Retina (tissue), 1 donor: ENCODE measurements at regions not wholly inside any gene's neighbourhood (a gene's known extent, or its start where the extent isn't known, plus 50 kb on each side); places are given as distances from the start of the nearest gene placed in this dataset.
"Not testable (repeated sequence)": the region's sequence is repeated elsewhere in the genome, so short reads cannot be mapped to it uniquely, and the experiment has no call there.

Source experiments
- DNase-seq: peaks from one replicate; pipeline ENCODE4 v3.0.0-alpha.2; 2016

DNA sequence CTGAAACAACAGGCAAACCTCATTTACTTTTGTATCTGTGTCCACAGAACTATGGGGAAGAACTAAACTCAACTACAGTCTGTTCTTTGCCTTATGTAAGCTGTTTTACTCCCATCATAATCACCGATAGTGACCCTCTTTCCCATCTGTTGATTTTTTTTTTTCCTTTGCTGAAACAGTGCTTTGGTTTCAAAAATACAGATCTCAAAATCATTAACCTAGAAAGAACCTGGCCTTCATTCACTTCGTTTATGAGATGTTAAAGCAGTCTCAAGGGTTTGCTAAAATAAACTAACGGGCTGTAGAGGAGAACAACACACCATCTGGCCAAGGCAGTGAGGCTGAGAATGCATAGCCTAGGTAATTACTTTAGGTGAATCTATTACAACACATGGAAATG, 706.6 kb upstream of the ZNF608 start:
- no peak for DNase-seq

- no peak for DNase-seq
Observed at GRCh38 chr5:125455041-125455440, 708.6 kb upstream of the ZNF608 start.

GRCh38 chr5:125456005-125456404, 709.6 kb upstream of the ZNF608 start:
- DNase-seq = not testable (repeated sequence)

GRCh38 chr5:125457617-125458016, 711.2 kb upstream of the ZNF608 start:
- no peak for DNase-seq

DNA sequence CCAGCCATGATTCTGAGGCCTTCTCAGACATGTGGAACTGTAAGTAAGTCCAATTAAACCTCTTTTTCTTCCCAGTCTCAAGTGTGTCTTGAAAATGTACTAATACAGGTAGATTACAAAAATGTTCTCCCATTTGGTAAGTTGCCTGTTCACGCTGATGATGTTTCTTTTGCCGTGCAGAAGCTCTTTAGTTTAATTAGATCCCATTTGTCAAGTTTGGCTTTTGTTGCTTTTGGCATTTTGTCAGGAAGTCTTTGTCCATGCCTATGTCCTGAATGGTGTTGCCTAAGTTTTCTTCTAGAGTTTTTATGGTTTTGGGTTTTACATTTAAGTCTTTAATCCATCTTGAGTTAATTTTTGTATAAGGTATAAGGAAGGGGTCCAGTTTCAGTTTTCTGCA, 712.5 kb upstream of the ZNF608 start:
- not testable (repeated sequence) for DNase-seq

DNA sequence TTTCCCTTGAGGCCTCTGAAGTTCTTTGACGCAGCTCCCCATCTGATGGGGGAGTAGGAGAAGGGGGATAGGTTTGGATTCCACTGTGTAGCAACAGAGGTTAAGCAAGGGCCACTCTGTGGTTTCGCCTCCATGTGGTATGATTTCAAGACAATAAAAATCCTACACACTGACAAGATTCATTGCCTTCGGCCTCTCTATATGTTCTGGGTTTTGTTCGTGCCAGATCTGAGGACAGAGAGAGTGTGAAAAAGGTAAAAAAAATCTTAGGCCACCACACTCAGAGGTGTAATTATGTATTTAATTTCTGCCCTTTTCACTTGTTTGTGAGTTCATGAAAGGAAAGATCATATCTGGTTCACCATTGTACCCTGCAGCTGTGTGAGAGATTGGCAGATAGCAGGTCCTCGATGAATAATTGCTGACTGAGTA, 715.2 kb upstream of the ZNF608 start:
- DNase-seq = no peak

DNA sequence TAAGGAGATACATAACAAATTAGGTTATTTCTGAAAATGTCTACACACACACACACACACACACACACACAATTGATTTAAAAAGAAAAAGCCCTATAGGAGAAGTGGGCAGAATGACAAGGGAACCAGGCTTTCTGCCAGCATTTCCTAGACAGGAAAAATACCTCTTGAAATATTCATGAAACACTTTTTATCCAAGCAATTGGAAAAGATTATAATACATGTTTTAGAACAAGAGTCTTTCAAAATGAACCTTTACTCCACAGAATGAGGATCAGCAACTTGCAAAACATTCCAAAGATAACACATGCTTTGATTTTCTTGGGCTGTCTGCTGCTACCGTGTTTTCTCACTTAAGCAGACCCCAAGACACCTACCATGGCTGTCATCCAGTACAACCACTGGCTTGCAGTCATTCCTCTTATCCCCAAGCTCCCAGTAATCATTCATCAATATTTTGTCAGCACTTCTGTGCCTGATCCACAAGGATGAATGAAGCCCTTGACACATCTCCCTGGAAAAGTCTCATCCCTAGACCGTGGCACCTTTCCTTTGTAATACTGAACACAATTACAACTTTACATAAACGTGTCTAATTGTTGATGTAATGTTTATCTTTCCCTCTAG, 717.1 kb upstream of the ZNF608 start:
- DNase-seq = no peak

GRCh38 chr5:125464847-125465432, 718.5 kb upstream of the ZNF608 start:
- no peak for DNase-seq

DNA sequence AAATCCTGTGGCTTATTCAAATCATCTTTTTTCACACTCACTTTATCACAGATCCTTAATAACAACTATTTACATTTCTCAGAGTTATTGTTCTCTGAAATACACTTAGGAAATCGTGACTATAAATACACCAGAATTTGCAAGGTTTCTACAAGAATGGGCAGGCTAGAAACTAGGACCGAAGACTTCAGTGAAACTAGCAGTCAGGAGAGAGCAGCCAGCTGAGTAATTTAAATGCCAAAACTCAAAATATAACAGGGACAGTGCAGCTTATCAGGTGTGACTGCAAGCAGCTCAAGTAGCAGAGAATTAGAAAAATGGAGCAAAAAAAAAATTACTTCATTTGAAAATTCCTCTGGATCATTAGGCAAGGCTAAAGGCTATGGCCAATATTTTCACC, 719.3 kb upstream of the ZNF608 start:
- no peak for DNase-seq

DNA sequence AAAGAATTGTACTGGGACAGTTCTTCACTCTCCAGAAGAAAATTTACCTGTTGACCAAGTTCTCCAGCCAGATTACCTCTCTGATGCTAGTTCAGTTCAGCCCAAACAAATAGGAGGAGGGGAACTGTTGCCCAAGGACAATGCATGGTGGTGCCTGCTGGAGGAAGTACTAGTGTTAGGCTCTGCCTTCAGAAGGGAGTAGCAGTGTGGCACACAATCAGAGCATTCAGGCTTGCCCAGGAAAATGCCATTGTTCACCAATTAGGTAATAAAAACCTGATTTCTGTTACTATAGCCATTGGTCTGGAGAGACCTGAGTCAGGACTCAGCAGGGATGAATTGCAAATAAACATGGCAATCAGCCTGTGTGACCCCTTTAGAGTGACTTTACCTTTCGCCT, 720.8 kb upstream of the ZNF608 start:
- no peak for DNase-seq

GRCh38 chr5:125470280-125470902, 724.0 kb upstream of the ZNF608 start:
- no peak for DNase-seq

DNA sequence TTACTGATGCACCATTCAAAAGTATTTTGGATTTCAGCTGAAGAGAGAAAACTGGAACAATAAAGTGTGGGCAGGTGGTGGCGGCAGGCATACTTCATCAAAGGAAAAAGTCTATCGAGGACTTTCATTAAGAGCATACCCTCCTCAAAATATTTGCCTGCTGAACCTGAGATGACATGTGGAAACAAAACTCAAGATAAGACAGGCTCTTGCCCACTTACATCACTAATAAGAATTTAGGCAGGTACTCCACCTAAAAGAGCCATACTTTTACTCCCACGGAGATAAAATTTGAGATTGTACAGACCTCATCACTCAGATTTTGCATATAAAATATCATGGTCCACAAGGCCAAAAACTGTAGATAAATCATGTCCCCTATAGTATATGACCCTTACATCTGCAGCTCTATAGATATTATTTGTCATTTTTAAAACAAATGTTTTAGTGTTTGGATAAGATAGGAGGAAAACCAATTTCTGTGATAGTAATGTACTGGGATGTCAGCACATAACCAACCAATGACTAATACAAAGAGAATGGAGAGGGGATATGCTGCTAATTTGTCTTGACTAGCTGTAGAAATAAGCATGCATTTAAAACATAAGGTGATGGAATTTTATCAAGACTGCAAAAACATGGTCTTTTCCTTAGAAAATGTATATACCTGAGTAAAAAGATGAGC, 730.6 kb upstream of the ZNF608 start:
- no peak for DNase-seq

DNA sequence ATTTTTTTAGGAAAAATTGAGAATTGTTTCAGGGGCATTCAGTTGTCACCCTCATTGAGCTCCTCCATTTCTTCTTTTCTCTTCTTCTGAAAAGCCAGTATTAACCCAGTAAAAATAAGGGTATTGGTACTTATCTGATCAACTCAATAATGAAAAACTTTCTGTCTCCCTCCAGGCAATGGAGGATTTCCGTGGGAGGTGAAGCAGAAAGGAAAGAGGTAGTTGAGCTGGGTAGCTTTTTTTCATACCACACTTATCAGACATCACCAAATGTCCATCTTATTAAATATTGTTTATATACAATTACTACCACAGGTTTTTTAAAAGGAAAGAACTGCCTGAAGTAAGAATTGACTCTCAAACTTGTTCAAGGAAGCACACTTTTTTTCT, 731.1 kb upstream of the ZNF608 start:
- DNase-seq = no peak

DNA sequence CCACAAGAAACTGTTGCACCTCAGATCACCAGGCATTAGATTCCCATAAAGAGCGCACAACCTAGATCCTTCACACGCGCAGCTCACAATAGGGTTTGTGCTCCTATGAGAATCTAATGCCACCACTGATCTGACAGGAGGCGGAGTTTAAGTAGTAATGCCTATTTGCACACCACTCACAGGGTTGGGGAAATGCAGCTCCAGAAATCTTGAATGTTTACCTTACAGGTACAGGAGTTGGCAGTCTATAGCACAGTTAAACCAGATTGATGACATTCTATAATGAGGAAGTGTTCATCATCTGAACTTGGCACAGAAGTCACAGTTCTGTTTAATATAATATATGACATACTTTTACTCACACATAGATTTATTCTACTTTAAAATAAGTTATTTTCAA, 732.2 kb upstream of the ZNF608 start:
- no peak for DNase-seq

DNA sequence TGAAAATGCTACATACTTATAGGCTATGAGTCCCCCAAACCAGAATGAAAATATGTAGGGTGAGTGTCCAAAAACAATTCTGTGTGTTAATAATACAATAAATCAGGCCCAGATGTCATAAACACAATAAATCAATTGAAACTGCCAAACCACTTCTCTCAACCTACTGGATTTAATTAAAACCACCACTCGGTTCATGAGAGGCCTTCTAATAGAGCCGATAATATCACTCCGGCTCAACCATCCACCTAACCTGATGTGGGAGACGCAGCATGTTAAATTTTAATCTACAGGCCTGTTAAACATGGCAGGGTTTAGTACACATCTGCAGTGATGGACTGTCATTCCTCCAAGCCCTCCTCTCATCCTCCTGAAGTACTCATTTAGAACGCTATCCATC, 734.5 kb upstream of the ZNF608 start:
- DNase-seq = no peak

DNA sequence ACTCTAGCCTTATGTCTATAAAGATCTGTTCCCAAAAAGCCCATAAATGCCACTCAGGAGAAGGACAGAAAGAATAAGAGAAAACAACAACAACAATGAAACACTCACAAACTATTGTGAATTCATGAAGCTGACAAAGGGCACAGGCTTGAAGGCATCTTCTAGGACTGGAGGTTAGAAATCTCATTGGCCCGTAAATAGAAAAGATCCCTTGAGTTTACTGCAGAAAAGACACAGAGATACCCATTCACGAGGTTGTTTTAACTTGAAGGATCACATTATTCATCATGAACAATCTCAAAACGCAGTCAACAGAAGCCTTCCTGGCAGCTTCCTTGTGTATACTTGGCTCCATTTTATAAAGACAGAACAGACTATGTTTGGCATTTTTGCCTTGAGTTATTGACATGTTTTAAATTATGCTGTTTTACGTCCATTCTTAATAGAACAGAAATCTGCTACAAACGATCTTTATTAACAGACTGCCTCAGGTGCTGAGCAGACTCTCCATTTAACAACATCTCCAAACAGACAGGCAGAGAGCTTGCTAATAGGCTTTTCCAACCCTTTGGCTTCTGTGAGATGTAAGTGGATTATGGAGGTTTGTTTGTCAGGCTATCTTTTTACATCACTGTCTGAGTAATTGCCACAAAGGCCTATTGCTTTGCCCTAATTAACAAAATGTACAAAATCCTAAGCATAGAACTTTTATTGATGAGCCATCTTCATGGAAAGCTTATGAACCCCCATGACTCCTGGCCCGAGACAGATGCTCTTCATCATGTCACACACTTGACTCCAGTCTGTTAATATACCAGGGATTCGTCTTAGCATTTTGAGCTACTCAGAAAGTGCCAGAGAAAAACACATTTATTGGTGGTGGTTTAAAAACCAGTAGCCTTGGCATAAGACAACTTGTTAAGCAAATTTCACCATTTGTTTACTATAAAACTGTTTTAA, 735.3 kb upstream of the ZNF608 start:
- peak; percentile 41 for DNase-seq

- DNase-seq = no peak
Observed at GRCh38 chr5:125483609-125484008, 737.2 kb upstream of the ZNF608 start.

DNA sequence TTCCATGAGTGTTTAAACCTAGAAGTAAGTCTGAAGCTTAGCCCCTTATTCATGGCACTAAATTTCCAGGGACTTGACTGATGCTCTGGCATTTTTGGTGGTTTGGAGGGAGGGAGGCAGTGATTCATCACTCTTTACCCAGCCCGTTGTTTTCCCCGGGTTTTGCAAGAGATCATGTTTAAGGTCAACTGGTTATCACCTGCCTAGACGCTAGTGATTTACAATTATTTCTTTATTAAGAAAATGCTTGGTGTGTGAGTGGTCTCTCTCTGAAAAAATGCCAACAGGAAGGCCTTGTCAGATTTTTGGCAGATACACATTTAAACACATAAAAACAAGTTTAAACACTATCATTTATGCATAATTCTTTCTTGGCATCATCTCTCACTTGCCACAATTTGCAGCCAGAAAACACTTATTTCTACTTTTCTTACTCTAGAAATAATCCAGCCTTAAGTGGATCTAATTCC, 737.9 kb upstream of the ZNF608 start:
- no peak for DNase-seq

DNA sequence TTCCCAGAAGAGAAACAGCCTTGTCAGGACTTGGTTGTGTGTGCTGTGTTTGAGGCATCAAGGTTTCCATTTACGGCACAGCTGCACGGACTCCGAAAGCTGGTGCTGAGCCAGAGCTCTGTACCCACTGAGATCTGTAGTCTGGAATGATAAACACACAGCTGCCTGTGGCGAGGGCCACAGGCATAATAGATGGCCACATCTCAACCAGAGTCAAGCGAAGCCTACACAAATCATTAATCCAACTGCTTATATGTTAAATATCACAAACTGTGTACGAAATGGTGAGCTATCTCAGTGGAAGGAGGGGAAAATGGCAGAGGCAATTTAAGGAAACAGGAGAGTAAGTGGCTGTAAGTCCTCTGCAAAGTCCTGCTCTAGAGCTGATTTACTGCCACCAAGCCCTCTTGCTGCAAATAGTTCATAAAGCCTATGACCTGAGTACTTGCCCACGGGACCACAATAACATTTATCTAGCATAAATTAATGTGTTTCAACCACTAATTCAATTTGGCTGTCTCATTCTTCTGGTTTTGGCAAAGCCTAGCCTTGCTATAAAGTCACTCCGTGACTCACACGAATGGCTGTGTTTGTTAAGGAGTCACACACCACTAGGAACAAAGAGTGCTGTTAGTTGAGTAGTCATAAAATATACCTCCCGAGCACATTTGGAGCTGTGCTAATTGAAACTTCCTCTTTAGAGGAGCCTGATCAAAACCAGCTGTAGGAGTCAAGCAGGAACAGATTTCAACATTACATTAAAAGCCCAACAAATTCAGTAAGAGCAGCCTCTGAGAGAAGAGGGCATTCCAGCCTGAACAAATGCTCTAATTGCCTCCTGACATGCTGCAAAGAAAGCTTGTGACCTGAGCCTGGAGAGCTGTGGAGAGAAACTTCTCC, 738.6 kb upstream of the ZNF608 start:
- DNase-seq = peak; percentile 32

DNA sequence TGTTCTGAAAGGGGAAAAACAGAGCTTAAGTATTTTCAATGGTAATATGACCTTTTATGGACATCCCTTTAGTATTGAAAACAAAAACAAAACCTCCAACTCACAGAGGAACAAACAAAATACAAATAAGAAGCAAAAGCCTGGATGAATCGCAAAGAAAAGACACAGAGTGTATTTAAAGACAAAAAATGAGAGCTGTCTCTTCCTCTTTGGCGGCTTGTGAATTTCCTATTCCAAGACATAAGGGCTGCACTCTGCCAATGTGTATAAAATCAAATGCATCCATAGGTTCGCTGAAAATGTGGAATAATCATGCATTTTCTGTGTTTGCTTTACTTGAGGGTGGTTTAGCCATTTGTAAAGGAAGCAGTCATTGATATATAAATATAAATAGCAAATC, 739.3 kb upstream of the ZNF608 start:
- DNase-seq = peak; percentile 18

DNA sequence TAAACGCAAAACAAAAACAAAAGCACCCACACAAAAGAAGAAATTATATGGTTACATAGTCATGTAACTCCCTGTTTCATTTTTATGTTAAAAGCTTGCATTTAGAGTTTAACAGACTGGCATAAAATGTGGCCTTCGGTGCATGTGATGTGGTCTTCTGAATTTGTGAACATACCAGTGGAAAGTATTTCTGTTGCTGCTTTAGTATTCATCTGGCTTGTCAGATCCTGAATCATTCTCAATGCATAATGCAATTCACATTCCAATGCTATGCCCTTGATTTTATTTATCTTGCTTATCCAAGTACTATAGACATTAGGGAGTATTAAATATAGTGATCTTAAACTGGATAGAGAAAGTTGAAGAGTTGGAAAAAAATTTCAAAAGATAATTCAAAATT, 740.2 kb upstream of the ZNF608 start:
- no peak for DNase-seq

DNA sequence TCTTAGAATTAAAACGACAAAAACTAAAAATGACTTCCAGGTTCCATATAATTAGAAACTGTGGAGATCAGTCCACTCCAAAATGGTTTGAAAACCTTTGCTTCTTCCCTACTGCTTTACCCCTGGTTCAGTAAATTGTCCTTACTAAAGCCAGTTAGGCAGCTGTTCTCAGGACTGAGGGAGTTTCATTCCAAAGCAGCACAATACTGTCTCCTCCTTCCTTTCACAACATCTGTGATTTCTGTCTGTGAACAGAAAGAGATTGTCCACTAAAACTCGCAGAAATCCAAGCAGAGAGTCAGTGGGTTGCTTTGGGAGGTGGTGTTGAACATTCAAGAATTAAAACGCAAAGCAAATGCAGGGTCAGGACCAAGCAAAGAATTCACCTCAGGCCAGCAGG, 740.8 kb upstream of the ZNF608 start:
- DNase-seq = no peak
